Activated B cell treated with CpG ODN at 0.5 μM for 24 hours (primary cell): ENCODE measurements at regions not wholly inside any gene's neighbourhood (a gene's known extent, or its start where the extent isn't known, plus 50 kb on each side); places are given as distances from the start of the nearest gene placed in this dataset.

Experiments
- ATAC-seq: fragments of 200-7000 bp; cut with Tn5 transposase; one replicate; pipeline ENCODE4 v1.10.0; 2021; ENCODE audit warnings: low read depth, mild to moderate bottlenecking, moderate library complexity
- CTCF ChIA-PET: fragments of 350-600 bp; sonication (Branson Sonifier 250); formaldehyde crosslinking; loops from one replicate; lab custom pipeline; 2021; ENCODE audit warnings: antibody characterized with exemption; lab: Charles Lee
- POLR2A ChIA-PET: fragments of 350-600 bp; sonication (Branson Sonifier 250); formaldehyde crosslinking; loops from one replicate; lab custom pipeline; 2021; ENCODE audit warnings: antibody characterized with exemption; lab: Charles Lee
- DNase-seq: peaks from one replicate; pipeline ENCODE4 v3.0.0; 2022
- H3K27ac Mint-ChIP-seq: one replicate; pipeline ENCODE4 v1.8.0; 2020; ENCODE audit warnings: mixed read lengths
- H3K27me3 Mint-ChIP-seq: one replicate; pipeline ENCODE4 v1.8.0; 2021; ENCODE audit warnings: mixed read lengths
- H3K36me3 Mint-ChIP-seq: one replicate; pipeline ENCODE4 v1.8.0; 2021; ENCODE audit warnings: low read depth, mixed read lengths
- H3K4me1 Mint-ChIP-seq: one replicate; pipeline ENCODE4 v1.8.0; 2021; ENCODE audit warnings: mixed read lengths
- H3K4me3 Mint-ChIP-seq: one replicate; pipeline ENCODE4 v1.8.0; 2020; ENCODE audit warnings: mild to moderate bottlenecking, mixed read lengths
- H3K9me3 Mint-ChIP-seq: one replicate; pipeline ENCODE4 v1.8.0; 2020; ENCODE audit warnings: mixed read lengths
- intact Hi-C: fragments of 100-400 bp; cut with micrococcal nuclease; formaldehyde crosslinking; loops from one replicate; pipeline ENCODE4 v1.15.1; 2024
- TF ChIP-seq, protein P1 (sequence below): fragments of 200-600 bp; IDR thresholded peaks from one replicate; pipeline ENCODE4 v1.8.0; 2022; ENCODE audit warnings: antibody characterized with exemption, mild to moderate bottlenecking

DNA sequence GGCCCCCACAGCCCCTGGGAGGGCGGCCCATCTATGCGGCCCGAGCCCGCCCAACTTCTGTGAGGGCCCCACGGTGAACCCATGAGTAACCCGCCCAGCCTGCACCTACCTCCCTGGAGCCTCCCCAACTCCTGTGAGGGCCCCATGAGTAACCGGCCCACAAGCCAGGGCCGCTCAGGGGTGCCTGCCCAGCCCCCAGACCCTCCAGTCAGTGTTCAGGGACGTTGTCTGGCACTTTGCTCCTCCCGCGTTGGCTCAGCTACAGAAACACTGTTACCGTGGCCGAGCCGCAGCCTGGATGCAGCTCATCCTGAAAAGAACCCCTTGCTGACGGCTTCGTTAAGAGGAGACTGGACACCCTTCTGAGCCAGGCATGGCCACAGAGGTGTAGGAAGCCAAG, 179.6 kb downstream of the BRD1 start:
- no peaks in the 10 kb centered on the region for H3K9me3 Mint-ChIP-seq
- H3K36me3 Mint-ChIP-seq: peaks cover 31% of the 10 kb centered on the region
- ATAC-seq: no peak
- H3K27me3 Mint-ChIP-seq: no peaks in the 10 kb centered on the region
- intact Hi-C loops: no loop called here
- CTCF ChIA-PET: no interaction called here
- H3K27ac Mint-ChIP-seq: no peak overlapping the region
- DNase-seq: no peak
- H3K4me3 Mint-ChIP-seq: no peak overlapping the region
- POLR2A ChIA-PET: no interaction called here
- peaks cover 7% of the 10 kb centered on the region for H3K4me1 Mint-ChIP-seq
- TF ChIP-seq, protein P1, sequence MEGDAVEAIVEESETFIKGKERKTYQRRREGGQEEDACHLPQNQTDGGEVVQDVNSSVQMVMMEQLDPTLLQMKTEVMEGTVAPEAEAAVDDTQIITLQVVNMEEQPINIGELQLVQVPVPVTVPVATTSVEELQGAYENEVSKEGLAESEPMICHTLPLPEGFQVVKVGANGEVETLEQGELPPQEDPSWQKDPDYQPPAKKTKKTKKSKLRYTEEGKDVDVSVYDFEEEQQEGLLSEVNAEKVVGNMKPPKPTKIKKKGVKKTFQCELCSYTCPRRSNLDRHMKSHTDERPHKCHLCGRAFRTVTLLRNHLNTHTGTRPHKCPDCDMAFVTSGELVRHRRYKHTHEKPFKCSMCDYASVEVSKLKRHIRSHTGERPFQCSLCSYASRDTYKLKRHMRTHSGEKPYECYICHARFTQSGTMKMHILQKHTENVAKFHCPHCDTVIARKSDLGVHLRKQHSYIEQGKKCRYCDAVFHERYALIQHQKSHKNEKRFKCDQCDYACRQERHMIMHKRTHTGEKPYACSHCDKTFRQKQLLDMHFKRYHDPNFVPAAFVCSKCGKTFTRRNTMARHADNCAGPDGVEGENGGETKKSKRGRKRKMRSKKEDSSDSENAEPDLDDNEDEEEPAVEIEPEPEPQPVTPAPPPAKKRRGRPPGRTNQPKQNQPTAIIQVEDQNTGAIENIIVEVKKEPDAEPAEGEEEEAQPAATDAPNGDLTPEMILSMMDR: no peak

DNA sequence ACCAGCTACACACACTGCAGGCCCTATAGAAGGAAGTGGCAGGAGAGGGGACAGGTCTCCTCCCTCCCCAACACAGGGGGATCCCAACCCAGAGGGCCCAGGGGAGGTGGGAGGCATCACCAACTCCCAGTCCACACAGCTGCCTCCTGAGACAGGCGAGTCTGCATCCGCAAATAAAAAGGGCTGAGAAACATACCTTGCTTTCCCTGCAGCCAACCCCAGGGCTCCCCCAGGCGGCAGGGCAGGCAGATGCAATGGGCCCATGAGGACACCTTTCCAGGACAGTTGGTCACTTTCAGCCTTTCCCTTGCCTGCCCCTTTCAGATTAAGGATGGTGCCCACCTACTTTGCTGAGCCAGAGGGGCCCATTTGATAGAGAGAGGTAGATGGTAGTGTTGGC, 180.0 kb downstream of the BRD1 start:
- Mint-ChIP-seq H3K4me3 (no peak overlapping the region), H3K36me3 (peaks cover 31% of the 10 kb centered on the region), H3K9me3 (no peaks in the 10 kb centered on the region), H3K27me3 (no peaks in the 10 kb centered on the region), H3K4me1 (peaks cover 7% of the 10 kb centered on the region), H3K27ac (no peak overlapping the region)
- POLR2A ChIA-PET: no interaction called here
- TF ChIP-seq, protein P1: no peak
- intact Hi-C loops: no loop called here
- no peak for ATAC-seq
- CTCF ChIA-PET: no interaction called here
- DNase-seq: no peak

- Mint-ChIP-seq H3K4me3 (no peak overlapping the region), H3K27ac (no peak overlapping the region), H3K4me1 (peaks cover 4% of the 10 kb centered on the region), H3K27me3 (no peaks in the 10 kb centered on the region), H3K9me3 (no peaks in the 10 kb centered on the region), H3K36me3 (peaks cover 25% of the 10 kb centered on the region)
- POLR2A ChIA-PET: no interaction called here
- TF ChIP-seq, protein P1: no peak
- intact Hi-C loops: no loop called here
- ATAC-seq (no peak), DNase-seq (no peak)
- CTCF ChIA-PET: no interaction called here
Measured at GRCh38 chr22:49646876-49647275, 180.8 kb downstream of the BRD1 start.

DNA sequence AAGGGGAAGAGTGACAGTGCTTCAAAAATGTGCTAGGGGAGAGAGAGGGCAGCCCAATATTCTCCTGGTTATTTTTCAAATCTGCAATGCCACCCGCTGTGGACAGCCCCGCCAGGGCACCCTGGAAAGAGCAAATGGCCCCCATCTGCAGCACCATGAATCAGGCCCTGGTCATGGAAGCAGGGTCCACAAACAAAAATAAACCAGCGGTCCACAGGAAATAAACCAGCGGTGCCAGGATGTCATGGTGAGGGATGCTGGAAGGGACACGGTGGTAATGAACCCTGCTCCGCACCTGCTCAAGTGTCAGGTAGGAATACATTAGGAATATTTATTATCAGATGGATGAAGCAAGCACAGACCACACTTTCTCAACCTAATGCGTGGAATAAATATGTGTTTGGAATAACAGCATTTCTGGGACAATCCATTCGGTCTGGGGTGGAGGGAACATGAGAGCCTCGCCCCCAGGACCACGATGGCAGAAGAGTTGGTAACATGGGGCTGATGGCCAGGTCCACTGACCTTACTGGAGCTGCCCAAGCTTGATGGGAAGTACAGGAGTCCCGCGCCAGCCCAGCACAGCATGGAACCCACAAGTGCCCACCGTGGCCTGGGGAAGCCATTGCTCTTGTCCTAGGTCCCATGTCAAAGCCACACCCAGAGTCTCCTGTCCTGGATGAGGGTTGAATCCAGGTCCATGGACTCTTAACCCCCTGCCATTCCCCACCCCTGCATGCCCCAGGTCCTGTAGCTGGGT, 181.7 kb downstream of the BRD1 start:
- Mint-ChIP-seq H3K27ac (no peak overlapping the region), H3K27me3 (no peaks in the 10 kb centered on the region), H3K4me3 (no peak overlapping the region), H3K36me3 (peaks cover 24% of the 10 kb centered on the region), H3K4me1 (peaks cover 4% of the 10 kb centered on the region), H3K9me3 (no peaks in the 10 kb centered on the region)
- ATAC-seq (no peak), DNase-seq (no peak)
- ChIA-PET CTCF (no interaction called here), POLR2A (no interaction called here)
- intact Hi-C loops: no loop called here
- TF ChIP-seq, protein P1: no peak

DNA sequence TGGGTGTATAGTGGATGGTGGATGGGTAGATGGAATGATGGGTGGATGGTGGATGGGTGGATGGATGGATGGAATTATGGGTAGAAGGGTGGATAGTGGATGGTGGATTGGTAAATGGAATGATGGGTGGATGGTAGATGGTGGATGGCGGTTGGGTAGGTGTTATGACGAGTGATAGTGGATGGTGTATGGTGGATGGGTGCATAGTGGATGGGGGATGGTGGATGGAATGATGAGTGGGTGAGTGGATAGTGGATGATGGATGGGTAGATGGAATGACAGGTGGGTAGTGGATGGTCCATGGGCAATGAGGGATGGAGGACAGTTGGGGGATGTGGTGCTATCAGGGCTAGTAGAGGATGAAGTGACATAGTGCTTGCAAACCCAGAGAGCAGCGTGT, 182.4 kb downstream of the BRD1 start:
- Mint-ChIP-seq H3K27me3 (no peaks in the 10 kb centered on the region), H3K9me3 (no peaks in the 10 kb centered on the region), H3K36me3 (peaks cover 20% of the 10 kb centered on the region), H3K27ac (no peak overlapping the region), H3K4me1 (peaks cover 4% of the 10 kb centered on the region), H3K4me3 (no peak overlapping the region)
- TF ChIP-seq, protein P1: no peak
- ChIA-PET POLR2A (no interaction called here), CTCF (no interaction called here)
- ATAC-seq (no peak), DNase-seq (no peak)
- intact Hi-C loops: no loop called here
